ENCODE measurements at regions not wholly inside any gene's neighbourhood (a gene's known extent, or its start where the extent isn't known, plus 50 kb on each side); places are given as distances from the start of the nearest gene placed in this dataset.
"Not testable (repeated sequence)": the region's sequence is repeated elsewhere in the genome, so short reads cannot be mapped to it uniquely, and the experiment has no call there.

DNA sequence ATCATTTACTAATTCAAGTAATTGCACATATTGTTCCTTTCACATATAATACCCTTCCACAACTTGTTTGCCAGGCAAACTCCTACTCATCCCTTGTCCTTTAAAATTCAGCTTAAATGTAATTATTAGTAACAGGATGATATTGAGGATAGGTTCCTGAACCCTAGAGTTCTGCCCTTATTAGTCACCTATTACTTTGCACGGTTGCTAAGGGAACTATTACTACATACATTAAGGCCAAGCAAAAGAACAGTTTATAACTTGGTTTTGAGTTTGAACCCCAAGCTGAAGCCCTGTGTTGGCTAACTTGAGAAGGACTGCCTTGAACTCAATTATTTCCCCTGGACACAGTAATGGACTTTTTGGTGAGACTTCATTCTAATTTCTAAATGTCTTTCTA is 529.7 kb downstream of the IGSF11 start:
- DNase-seq = no peak

DNA sequence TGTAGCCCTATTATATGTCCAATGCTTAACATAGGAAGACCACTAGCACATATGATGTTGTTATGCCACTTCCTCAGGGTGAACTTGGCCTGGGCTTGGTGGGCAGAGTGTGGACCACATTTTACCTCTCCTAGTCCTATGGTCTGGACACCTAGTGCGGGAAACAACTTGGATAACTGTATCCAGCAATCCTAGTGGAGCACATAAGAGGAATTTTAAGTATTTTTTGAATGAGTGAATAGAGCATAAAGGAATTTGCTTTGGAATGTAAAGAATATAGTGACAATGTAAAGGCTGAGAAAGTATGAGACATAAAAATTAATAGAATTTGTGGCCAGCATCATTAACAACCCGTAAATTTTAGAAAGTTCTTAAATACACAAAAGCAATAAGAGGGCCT is 528.9 kb downstream of the IGSF11 start:
- no peak for DNase-seq

DNA sequence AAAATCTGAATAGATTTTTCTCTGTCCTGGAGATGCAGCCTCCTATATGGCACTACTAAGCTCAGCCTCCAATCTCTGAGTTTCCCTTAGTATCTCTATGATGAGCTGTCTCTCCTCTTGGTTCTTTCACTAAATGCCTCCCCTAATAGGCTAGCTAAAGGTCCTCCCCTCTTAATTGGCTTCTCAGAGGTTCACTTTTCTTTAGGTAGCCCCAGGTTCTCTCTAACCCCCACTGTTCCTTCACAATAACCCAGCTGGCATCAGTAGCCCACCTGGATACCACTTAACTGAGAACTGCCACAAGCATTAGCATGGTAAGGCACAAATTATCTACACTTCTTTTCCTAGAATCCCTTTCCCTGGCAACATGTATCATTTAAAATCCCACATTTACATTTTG is 523.2 kb downstream of the IGSF11 start:
- DNase-seq = no peak

DNA sequence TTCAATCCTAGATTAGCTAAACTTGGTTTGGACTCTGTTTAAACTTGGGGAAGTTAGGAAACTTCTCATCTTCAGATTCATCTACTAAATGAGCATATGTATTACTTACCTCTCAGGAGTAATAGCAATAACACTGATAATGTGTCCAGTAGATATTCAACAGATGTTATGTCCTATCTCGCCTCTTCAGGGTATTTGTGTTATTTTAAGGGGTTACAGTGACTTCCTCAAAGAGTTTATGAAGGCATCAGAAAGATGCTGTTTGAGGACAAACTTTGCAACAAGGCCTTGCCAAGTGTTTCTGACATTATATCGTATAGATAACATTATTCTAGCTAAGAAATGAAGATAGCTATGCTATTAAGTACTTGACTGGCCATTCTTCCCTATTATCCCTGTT is 522.3 kb downstream of the IGSF11 start:
- DNase-seq = no peak

DNA sequence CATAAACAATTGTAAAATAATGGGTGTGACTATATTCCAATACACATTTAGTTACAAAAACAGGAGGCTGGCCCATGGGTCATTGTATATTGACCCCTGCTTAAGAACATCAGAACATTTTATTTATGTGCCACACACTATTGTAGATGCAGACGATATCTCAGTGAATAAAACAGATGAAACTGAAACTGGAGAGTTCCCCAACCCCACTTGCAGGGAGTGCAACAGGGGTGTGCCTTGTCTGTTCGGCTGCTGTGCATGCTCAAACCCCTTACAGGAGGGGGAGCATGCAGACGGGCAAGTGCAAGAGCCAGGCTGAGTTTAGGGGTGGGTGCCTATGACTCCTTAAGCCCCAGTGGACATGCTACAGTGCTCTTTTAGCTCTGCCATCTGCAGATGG is 509.6 kb downstream of the IGSF11 start:
- DNase-seq = no peak

- no peak for DNase-seq
Measured at GRCh38 chr3:118526758-118527513, 507.7 kb downstream of the IGSF11 start.

DNA sequence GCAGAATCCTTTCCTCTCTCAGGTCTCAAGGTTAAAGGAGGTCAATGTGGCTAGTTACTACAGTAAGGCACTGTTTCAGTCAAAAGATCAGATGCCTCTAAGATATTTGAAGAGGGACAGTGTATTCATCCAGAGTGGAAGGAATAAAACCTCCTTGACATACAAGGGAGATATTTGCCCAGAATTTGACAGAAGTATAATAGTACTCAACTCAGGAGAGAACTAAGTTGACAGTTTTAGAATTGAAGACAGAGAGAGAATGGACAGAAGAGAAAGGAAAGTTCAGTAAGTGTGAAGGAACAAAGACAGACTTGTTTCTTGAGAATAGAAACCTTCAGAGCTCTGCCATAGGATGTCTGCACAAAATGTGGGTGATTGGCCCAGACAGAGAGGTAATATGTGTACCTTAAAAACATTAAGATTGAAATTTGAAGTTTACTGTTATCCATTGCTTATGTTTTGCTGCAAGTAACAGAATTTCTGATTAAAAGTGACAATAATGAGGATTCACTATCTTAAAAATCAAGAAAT is 507.1 kb downstream of the IGSF11 start:
- no peak for DNase-seq

DNA sequence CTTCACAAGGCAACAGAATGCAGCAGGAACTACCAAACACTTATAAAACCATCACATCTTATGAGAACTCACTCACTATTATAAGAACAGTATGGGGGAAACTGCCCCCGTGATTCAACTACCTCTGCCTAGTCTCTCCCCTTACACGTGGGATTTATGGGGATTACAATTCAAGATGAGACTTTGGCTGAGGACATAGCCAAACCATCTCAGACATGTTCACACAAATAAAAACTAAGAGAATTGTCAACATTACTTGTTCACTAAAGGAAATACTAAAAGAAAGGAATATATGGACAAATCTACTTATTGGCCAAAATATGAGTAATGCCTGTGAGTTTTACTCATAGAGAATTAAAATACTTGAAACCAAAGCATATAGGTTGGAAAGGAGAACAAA is 505.1 kb downstream of the IGSF11 start:
- DNase-seq = no peak

DNA sequence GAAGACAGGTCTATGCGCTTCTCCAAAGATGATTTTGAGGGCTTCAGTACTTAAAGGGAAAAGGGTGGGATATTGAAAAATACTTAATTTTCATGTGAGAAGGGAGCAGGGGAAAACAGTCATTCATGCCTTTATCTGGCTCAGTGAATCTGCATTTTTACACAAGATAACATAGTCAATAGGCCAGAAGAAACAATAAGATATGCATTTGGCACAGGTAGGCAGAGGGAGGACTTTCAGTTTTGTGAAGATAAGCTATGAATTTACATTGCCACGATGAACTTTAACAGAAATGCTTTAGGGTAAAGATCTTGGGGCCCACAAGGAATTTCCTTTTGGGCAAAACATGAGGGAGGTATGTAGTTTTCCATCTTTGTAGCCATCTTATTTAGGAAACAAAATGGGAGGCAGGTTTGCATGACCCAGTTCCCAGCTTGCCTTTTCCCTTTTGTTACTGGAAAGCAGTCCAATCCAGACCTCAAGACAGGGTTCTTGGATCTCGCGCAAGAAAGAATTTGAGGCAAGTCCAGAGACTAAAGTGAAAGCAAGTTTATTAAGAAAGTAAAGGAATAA is 504.2 kb downstream of the IGSF11 start:
- no peak for DNase-seq

DNA sequence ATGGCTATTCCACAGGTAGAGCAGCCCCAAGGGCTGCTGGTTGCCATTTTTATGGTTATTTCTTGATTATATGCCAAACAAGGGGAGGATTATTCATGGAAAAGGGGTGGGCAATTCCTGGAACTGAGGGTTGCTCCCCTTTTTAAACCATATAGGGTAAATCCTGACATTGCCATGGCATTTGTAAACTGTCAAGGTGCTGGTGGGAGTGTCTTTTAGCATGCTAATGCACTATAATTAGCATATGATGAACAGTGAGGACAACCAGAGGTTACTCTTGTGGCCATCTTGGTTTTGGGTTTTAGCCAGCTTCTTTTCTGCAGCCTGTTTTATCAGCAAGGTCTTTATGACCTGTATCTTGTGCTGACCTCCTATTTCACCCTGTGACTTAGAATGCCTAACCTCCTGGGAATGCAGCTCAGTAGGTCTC is 503.7 kb downstream of the IGSF11 start:
- DNase-seq = not testable (repeated sequence)

- DNase-seq = no peak
Measured at GRCh38 chr3:118531816-118532215, 502.8 kb downstream of the IGSF11 start.

- no peak for DNase-seq
Measured at GRCh38 chr3:118533676-118534075, 501.0 kb downstream of the IGSF11 start.

DNA sequence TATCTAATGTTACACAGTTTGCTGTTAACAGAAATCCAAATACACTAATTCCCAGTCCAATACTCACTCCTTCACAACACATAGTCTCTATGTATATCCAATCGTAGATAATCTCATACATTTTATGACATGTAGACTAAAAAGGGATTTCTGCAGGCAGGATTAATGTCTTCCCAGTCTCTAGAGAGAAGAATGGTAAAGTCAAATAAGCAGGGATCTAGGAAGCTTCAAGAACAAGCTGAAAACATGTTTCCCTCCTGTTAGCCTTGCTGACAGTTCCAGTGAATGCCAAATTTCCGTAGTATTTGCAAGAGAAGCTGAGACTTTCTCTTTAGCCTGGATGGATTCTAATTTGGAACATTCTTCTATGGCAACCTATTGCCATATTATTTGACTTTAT is 500.1 kb downstream of the IGSF11 start:
- no peak for DNase-seq

DNA sequence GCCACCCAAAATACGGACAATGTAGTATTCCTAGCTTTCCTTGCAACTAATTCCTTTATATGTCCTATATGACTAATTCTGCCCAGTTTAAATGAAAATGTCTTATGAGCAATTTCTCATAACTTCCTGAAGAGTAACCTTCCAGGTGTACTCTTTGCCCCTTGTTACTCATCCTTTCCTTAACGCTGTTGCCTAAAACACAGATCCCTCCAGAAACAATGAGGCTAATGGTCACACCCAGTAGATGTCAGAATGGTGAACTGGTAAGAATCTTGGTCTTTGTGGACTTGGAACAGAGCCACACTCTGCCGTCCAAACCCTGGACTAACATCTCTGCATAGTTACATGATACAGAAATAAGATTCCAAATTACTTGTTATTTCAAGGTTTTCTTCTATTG is 497.9 kb downstream of the IGSF11 start:
- no peak for DNase-seq

DNA sequence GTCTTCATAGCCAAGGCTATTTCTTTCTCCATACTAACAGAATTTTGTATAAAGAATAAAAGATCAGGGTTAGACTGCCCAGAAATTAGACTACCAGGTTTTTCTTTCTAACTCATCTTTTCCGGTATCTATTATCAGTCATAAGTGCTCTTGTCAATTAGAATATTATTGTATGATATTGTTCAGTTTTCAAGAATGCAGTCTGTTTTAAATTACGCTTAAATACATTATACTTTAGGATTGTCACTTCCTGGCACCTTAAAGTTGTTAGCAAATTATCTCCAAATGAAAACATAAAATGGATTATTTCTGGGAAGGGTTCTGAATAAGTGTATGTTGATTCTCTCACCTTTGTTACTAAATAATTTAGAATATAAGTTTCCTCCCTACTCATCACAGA is 497.2 kb downstream of the IGSF11 start:
- DNase-seq = no peak

- no peak for DNase-seq
Measured at GRCh38 chr3:118538187-118538586, 496.5 kb downstream of the IGSF11 start.

DNA sequence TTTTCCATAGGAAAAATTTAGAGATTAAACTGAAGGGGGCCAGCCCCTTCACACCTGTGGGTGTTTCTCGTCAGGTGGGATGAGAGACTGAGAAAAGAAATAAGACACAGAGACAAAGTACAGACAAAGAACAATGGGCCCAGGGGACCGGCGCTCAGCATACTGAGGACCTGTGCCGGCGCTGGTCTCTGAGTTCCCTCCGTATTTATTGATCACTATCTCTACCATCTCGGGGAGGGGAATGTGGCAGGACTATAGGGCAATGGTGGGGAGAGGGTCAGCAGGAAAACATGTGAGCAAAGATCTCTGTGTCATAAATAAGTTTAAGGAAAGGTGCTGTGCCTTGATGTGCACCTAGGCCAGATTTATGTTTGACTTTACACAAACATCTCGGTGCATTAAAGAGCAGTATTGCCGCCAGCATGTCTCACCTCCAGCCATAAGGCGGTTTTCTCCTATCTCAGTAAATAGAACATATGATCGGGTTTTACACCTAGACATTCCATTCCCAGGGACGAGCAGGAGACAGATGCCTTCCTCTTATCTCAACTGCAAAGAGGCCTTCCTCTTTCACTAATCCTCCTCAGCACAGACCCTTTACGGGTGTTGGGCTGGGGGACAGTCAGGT is 494.7 kb downstream of the IGSF11 start:
- DNase-seq = not testable (repeated sequence)

GRCh38 chr3:118540448-118540821 is 494.2 kb downstream of the IGSF11 start:
- DNase-seq = not testable (repeated sequence)

DNA sequence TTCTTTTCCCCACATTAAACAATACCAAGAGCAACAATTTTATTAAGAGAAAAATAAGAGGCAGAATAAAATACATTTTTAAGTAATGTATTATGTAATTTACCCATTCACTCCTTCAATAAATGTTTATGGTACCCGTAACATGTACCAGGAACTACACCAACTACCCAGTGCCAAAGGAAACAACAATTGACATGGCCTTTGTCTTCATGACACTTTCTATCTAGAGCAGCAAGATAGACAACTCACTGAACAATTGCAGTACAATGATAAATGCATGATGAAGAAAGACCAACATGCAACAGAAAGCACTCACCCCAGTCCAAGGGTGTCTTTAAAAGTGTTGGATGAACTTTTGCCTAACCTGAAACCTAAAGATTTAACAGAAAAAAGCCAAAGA is 493.8 kb downstream of the IGSF11 start:
- DNase-seq = no peak

- DNase-seq = no peak
Measured at GRCh38 chr3:118541796-118542195, 492.9 kb downstream of the IGSF11 start.

DNA sequence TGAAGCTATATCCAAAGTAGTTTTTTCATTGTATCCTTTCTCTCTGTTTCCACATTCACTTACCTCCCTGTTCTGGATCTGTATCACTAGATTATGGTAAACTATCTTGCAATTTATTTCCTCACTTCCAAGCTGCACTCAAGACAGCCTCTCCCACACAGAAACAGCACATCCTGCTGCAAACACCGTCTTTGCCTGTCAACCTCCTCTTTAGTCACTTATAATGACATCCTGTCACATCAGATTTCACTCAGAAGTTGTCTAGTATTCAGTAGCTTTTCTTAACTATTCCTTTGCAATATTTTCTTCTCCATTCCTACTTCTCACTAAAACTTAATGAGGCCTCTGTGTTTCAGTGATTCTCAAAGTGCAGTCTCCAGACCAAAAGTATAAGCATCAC is 490.8 kb downstream of the IGSF11 start:
- no peak for DNase-seq

GRCh38 chr3:118544458-118544857 is 490.2 kb downstream of the IGSF11 start:
- no peak for DNase-seq

GRCh38 chr3:118548434-118548833 is 486.2 kb downstream of the IGSF11 start:
- no peak for DNase-seq

GRCh38 chr3:118550122-118550521 is 484.5 kb downstream of the IGSF11 start:
- no peak for DNase-seq
